GM03348 (cell line): ENCODE measurements at regions not wholly inside any gene's neighbourhood (a gene's known extent, or its start where the extent isn't known, plus 50 kb on each side); places are given as distances from the start of the nearest gene placed in this dataset.
"Not testable (repeated sequence)": the region's sequence is repeated elsewhere in the genome, so short reads cannot be mapped to it uniquely, and the experiment has no call there.

ENCODE experiments used
- DNase-seq: peaks from one replicate; pipeline ENCODE4 v3.0.0; 2012; ENCODE audit warnings: low spot score

DNA sequence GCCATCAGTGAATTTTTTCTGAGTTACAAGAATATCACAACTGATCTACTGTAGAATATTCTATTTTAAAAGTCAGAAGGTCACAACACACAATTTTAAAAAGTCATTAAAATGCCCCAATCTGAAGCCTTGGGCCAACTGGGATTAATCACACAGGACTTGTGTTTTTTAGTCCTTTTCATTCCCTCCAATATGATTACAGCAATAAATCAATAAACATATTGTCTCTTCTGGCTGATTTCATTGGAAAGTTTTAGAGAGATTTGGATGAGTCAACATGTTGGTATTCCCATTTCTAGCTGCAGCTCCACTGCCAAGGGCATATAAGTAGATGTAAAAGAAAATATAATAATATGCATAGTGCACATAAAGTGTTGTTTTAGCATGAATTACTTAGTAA is 85.8 kb downstream of the NIBAN1 start:
- peak; percentile 34 for DNase-seq

GRCh38 chr1:184882957-184883815 is 91.1 kb downstream of the NIBAN1 start:
- no peak for DNase-seq

GRCh38 chr1:184881941-184882913 is 92.1 kb downstream of the NIBAN1 start:
- peak; percentile 22 for DNase-seq

DNA sequence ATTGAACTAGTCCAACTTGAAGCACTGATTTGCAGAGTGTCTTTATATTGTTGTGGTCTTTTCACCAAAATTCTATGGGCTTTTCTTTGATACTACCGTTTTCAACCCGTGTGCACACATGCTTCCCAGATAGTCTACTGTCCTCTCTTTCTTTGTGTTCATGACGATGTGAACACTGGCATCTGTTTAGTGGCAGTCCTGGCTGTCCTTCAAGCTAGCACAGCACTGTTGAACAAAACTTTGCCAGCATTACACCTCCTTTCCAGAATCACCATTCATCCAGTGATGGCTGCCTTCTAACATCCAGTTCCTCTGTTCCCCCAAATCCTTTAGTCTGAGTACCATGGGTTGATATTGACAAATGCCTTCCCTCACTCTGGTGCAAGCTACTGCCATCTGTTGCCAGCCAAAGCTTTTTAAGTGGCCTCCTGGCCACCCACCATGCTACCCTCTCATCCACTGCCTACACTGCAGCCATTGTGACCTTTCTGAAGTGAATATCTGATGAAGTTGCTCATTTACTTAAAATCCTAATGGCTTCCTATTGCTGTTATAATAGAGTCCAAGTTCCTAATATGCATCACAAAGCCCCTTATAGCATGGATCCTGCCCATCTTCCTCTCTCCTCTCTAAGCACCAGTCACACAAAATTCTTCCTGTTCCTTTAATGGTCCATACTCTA is 94.3 kb downstream of the NIBAN1 start:
- DNase-seq, result no peak

GRCh38 chr1:184878602-184879001 is 95.7 kb downstream of the NIBAN1 start:
- no peak for DNase-seq

- no peak for DNase-seq
Observed at GRCh38 chr1:184878002-184878401, 96.3 kb downstream of the NIBAN1 start.

DNA sequence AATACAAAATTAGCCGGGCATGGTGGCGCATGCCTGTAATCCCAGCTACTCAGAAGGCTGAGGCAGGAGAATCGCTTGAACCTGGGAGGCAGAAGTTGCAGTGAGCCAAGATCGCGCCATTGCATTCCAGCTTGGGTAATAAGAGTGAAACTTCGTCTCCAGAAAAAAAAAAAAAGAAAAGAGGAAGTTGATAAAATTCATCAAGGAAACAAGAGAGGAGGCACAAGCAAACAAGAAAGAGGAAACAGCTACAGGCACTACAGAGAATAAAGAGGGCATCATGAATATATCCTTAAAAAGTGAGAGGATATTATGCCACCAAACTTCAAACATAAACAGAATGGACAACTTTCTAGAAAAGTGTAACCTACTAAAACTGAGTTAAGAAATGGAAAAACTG is 98.3 kb downstream of the NIBAN1 start:
- DNase-seq, result not testable (repeated sequence)

GRCh38 chr1:184875218-184875617 is 99.1 kb downstream of the NIBAN1 start:
- no peak for DNase-seq

- DNase-seq, result no peak
Observed at GRCh38 chr1:184870319-184870718, 104.0 kb downstream of the NIBAN1 start.

DNA sequence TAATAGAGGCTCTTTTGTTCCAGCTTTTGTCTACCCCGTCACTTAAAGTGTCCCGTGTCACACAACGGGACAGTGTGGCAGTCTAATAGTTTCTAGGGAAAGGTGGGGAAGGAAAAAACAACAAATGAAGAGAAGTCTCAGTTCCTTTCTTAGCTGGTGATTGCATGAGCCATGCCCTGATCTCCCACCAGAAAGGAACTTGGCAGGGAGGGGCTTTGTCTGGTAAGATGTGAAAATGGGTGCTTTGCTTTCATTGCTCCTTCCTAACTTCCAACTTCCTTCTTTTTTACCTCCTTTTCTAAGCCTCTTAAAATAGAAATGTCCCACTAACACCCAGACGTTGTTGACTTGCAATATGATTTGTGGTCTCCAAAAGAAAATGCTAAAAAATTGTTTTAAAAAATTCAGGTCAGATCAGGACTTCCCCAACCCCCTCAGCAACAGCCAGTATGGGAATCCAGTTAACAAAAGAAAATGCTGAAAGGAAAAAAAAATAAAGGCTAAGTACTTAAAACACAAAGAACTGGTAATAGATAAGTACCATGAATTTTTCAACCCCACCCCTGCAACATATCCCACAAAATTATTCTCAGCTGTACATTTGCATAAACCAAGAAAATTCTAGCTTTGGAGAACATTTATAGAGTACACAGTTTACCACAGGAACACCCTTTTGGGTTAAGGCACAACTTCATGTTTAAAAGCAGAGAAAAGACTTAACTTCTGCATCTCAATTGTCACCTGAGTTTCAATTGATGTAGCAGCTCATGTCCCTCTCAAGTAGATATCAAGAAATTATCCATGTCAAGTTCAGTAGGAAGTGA is 106.2 kb downstream of the NIBAN1 start:
- no peak for DNase-seq

DNA sequence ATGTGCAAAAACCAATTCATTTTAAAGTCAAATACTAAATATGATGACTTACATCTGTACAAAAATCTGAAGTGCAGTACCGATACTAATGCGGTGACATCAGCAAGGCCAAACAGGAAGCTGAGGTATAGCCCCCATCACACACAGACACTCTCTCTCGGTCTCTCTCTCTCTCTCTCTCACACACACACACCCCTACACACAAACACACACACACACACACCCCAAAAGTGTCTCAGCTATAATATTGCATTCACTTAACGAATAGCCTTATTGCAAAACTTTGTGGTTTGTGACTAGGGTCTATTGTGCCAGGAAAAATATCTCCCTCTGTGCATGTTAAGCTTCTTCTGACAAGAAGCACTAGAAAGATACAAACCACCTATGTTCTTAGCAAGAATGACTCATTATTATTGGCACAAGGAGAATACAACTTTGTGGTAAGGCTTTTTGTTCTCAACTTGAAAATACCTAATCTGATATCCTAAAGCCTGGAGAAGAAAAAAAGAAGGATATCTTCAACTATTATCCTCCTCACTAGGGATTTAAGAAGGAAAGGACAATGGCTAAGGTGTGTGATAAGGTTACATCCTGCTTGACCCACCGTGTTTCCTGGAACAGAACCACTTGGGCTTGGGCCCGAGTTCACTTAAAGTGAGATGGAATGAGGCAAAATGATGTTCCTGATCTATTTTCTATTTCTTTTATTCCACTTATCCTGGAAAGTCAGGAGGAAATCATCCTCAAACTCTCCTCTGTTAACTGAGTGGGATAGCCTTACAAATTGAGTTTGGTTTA is 107.1 kb downstream of the NIBAN1 start:
- peak; percentile 70 for DNase-seq

GRCh38 chr1:184866586-184866985 is 107.7 kb downstream of the NIBAN1 start:
- no peak for DNase-seq

DNA sequence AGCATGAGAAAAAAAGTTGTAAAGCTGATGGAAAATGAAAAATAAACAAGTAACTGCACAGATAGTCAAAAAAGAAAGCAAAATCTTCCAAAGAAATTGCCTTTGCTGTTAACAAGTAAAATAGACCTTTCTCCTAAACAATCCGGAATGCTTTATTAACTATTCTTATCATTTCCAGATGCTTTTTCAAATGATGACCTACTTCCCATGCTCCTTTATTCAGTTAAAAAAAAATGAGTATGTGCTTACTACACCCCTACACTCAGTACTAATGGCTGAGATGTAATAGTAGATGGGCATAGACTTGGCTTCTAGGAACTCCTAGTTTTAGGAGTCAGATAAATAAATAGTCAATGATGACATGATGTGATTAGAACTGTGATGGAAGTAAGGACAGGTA is 108.5 kb downstream of the NIBAN1 start:
- no peak for DNase-seq

DNA sequence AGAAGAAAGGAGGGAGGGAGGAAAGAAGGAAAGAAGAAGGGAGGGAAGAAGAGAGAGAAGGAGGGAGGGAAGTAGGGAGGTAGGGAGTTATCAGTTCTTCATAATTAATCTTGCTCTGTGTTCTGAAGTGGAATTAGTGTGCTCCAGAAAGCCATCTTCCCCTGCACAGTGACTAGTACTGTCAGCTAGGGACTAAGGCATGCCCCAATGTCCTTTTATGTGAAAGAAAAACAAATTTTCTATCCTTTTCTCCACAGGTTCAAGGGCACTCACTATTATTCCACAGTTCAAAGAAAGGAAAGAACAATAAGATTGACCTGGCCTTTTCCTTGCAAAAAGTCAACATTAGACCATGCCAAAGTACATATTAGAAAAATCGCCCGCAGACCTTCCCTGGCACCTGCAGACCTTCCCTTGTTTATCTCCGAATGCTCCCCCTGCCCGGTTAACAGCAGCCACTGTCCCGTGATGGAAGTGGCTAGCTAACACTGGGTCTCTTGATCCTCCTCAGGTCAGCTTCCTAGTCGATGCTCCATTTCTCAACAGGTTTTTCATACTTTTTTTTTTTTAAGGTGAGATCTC is 107.2 kb upstream of the EDEM3 start:
- DNase-seq, result no peak

DNA sequence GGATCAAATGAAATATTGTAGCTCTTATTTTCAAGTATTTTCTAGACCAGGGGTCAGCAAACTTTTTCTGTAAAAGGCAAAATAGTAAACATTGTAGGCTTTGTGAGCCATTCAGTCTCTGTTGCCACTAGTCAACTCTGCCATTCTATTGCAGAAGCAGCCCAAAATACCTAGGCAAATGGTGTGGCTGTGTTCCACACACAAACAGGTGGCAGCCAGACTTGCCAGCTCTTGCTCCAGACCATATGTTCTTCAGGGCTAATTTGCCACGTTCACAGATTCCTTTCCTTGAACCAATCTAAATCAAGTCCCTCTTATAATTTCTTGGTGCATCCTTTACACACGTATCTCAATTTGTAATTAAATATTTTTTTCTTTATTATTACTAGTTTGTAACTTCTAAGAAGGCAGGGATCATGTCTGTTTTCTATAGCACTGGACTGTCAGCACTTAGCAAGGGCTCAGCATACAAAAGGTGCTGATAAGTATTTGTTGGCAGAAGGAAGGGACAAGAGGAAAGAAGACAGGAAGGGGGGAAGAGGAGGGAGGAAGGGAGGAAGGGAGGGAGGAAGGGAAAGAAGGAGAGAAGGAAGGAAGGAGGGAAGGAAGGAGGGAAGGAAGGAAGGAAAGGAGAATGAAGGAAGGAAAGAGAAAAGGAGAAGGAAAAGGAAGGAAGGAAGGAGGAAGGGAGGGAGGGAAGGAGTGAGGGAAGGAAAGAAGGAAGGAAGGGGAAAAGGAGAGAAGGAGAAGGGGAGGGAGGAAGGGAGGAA is 106.5 kb upstream of the EDEM3 start:
- DNase-seq, result no peak

DNA sequence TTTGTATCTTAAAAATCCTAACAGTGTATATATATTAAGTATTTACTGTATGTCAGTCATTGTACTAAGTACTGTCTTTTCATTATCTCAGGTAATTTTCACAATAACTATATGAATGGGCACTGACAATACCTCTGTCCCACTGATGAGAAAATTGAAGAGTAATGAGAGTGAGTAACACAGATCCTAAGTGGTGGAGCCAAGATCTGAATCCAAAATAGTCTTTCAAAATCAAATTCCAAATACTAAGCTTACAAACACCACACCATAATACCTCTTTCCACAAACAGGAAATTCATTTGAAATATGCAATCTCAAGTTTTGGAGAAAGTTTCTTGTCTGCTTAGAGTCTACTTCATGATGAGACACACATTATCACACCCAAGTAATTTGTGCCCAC is 105.9 kb upstream of the EDEM3 start:
- DNase-seq, result peak; percentile 29

DNA sequence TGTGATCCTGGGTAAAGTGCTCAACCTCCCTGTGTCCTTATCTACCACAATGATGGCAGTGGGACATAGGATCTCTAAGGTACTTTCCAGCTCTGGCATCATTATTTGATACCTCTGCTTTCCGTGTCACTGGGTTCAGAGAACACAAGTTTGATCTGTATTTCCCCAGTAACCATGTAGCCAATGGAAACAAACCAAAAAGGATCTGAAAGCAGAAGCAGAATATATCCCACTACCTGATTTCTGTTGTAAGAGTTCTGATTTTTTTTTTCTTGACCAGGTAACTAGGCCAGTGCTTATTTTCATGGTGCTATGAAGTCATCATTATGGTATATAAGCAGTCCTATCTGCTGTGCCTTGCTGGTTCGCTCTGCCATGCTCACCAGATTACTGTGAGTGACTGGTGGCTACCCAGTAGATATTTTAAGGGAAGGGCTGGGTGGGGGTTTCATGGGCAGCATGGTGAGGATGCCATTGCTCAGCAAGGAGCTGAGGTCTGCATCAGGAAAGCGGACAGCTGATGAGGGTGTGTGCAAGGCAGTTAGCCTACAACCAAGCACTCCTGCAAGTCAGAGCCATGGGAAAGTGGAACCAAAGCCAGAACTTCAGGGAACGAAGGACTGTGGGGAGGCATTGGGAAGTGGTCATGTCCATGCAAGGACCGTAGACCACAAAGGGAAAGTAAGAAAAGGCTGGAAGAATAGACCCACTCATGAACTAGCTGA is 104.9 kb upstream of the EDEM3 start:
- DNase-seq, result no peak

- DNase-seq, result no peak
Observed at GRCh38 chr1:184858288-184858687, 103.6 kb upstream of the EDEM3 start.
